SU-DHL-6 (cell line): ENCODE measurements at regions not wholly inside any gene's neighbourhood (a gene's known extent, or its start where the extent isn't known, plus 50 kb on each side); places are given as distances from the start of the nearest gene placed in this dataset.

Experiments
- EZH2phosphoT487 ChIP-seq: fragments of 200-600 bp; sonication (generic), shearing (Covaris generic); conservative IDR thresholded peaks from 2 replicates; pipeline ENCODE4 v1.6.1; 2018; ENCODE audit warnings: mild to moderate bottlenecking, antibody characterized with exemption, low read length, moderate library complexity, mixed read lengths
- TF ChIP-seq, protein P1 (sequence below): fragments of 200-600 bp; sonication (generic); IDR thresholded peaks from one replicate; pipeline ENCODE4 v1.5.1; 2017; ENCODE audit warnings: antibody characterized with exemption, mild to moderate bottlenecking, low read length, moderate library complexity; ENCODE audit not compliant: insufficient read depth, poor library complexity, severe bottlenecking

GRCh38 chr2:105654474-105655004, 90.2 kb upstream of the NCK2 start:
- TF ChIP-seq, protein P1, sequence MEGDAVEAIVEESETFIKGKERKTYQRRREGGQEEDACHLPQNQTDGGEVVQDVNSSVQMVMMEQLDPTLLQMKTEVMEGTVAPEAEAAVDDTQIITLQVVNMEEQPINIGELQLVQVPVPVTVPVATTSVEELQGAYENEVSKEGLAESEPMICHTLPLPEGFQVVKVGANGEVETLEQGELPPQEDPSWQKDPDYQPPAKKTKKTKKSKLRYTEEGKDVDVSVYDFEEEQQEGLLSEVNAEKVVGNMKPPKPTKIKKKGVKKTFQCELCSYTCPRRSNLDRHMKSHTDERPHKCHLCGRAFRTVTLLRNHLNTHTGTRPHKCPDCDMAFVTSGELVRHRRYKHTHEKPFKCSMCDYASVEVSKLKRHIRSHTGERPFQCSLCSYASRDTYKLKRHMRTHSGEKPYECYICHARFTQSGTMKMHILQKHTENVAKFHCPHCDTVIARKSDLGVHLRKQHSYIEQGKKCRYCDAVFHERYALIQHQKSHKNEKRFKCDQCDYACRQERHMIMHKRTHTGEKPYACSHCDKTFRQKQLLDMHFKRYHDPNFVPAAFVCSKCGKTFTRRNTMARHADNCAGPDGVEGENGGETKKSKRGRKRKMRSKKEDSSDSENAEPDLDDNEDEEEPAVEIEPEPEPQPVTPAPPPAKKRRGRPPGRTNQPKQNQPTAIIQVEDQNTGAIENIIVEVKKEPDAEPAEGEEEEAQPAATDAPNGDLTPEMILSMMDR = no peak
- no peak for TF ChIP-seq EZH2phosphoT487
